ENCODE measurements at regions not wholly inside any gene's neighbourhood (a gene's known extent, or its start where the extent isn't known, plus 50 kb on each side); places are given as distances from the start of the nearest gene placed in this dataset.

DNA sequence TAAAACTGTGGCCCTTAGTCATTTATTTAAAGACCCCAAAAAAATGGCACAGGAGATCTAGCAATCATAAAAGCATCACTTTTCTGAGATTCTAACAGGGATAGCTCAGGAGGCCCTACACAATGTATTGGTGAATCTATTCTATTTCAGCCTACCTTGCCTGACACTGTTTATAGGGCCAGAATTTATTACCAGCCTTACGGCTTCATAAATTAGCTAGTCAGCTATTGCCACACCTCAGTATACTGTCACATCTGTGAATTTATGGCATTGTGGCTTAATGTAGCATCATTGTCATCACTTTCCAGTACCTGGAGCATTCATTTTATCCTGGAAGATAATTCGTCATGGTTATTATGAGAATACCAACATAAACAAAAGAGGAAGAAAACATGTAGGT, 121.2 kb upstream of the ERG start:
- no peak overlapping the region for H3K9ac ChIP-seq (ENCODE audit: low read length)
- H3K4me2 ChIP-seq (ENCODE audit: low read length), result no peak overlapping the region
- no peaks in the 10 kb centered on the region for H3K9me3 ChIP-seq (ENCODE audit: low read length)
- TF ChIP-seq TAF1 (IDR thresholded peaks at IDR 0.05; ENCODE audit: low read depth) (no peak), POLR2AphosphoS5 (IDR thresholded peaks at IDR 0.05) (no peak), EP300 (conservative IDR thresholded peaks at IDR 0.05; ENCODE audit: poor library complexity, severe bottlenecking) (no peak), EZH2 (IDR thresholded peaks at IDR 0.05; ENCODE audit: borderline replicate concordance, insufficient read depth, low read length, poor library complexity, severe bottlenecking) (no peak)
- H2AFZ ChIP-seq (ENCODE audit: low read depth, low read length), result no peak overlapping the region
- no peaks in the 10 kb centered on the region for H3K79me2 ChIP-seq (replicated peaks; ENCODE audit: insufficient read depth, low read length)
- no peaks in the 10 kb centered on the region for H3K27me3 ChIP-seq (ENCODE audit: insufficient read depth, low read depth, low read length)
- no peaks in the 10 kb centered on the region for H3F3A ChIP-seq (ENCODE audit: insufficient read depth, low read length, poor library complexity, severe bottlenecking)
- no peaks in the 10 kb centered on the region for H3K36me3 ChIP-seq (ENCODE audit: insufficient read depth, low read length)
- no peak overlapping the region for H3K4me3 ChIP-seq (ENCODE audit: low read length)
- H3K9me2 ChIP-seq (ENCODE audit: insufficient read depth, low read length), result no peaks in the 10 kb centered on the region
- no peak overlapping the region for H3K27ac ChIP-seq (ENCODE audit: low read length)
- no peaks in the 10 kb centered on the region for H4K20me1 ChIP-seq (ENCODE audit: insufficient read depth)

DNA sequence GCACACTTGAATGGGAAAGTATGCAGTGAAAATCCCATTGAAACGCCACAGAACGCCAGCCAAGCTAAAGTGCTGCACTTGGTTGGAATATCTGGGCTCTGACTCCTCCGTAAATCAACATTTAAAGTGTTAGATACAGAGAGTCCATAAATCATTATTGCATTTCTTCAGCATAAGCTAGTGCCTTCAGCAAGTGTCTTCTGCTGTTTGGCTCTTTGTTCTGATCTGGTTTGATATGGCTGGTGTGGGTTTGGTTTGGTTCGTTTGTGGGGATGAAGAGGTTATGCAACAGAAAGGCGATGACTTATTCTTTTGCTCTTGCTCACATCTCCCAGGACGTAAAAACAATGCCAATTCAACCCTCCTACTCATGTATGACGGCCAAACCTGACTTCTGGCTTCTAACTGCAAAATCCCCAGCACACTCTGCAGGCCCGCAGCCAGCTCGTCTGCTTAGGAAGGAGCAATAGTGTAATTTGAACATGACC, 121.8 kb upstream of the ERG start:
- no peaks in the 10 kb centered on the region for H3K9me3 ChIP-seq (ENCODE audit: low read length)

More for the DNA sequence above, 121.8 kb upstream of the ERG start:
- Histone ChIP-seq H3K36me3 (ENCODE audit: insufficient read depth, low read length) (no peaks in the 10 kb centered on the region), H3F3A (ENCODE audit: insufficient read depth, low read length, poor library complexity, severe bottlenecking) (no peaks in the 10 kb centered on the region), H3K79me2 (replicated peaks; ENCODE audit: insufficient read depth, low read length) (no peaks in the 10 kb centered on the region), H3K9ac (ENCODE audit: low read length) (no peak overlapping the region), H3K9me2 (ENCODE audit: insufficient read depth, low read length) (no peaks in the 10 kb centered on the region), H3K27me3 (ENCODE audit: insufficient read depth, low read depth, low read length) (no peaks in the 10 kb centered on the region), H3K4me3 (ENCODE audit: low read length) (no peak overlapping the region), H2AFZ (ENCODE audit: low read depth, low read length) (no peak overlapping the region), H3K4me2 (ENCODE audit: low read length) (no peak overlapping the region), H3K27ac (ENCODE audit: low read length) (no peak overlapping the region), H4K20me1 (ENCODE audit: insufficient read depth) (no peaks in the 10 kb centered on the region)
- TF ChIP-seq, protein P1, sequence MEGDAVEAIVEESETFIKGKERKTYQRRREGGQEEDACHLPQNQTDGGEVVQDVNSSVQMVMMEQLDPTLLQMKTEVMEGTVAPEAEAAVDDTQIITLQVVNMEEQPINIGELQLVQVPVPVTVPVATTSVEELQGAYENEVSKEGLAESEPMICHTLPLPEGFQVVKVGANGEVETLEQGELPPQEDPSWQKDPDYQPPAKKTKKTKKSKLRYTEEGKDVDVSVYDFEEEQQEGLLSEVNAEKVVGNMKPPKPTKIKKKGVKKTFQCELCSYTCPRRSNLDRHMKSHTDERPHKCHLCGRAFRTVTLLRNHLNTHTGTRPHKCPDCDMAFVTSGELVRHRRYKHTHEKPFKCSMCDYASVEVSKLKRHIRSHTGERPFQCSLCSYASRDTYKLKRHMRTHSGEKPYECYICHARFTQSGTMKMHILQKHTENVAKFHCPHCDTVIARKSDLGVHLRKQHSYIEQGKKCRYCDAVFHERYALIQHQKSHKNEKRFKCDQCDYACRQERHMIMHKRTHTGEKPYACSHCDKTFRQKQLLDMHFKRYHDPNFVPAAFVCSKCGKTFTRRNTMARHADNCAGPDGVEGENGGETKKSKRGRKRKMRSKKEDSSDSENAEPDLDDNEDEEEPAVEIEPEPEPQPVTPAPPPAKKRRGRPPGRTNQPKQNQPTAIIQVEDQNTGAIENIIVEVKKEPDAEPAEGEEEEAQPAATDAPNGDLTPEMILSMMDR (IDR thresholded peaks at IDR 0.05; ENCODE audit: poor library complexity, severe bottlenecking), result no peak
- TF ChIP-seq TAF1 (IDR thresholded peaks at IDR 0.05; ENCODE audit: low read depth) (no peak), SMC3 (conservative IDR thresholded peaks at IDR 0.05; ENCODE audit: poor library complexity) (no peak), EP300 (conservative IDR thresholded peaks at IDR 0.05; ENCODE audit: poor library complexity, severe bottlenecking) (no peak), RAD21 (conservative IDR thresholded peaks at IDR 0.05) (no peak), MXI1 (conservative IDR thresholded peaks at IDR 0.05; ENCODE audit: poor library complexity, severe bottlenecking) (no peak), POLR2AphosphoS5 (IDR thresholded peaks at IDR 0.05) (no peak), EZH2 (IDR thresholded peaks at IDR 0.05; ENCODE audit: borderline replicate concordance, insufficient read depth, low read length, poor library complexity, severe bottlenecking) (no peak)
- TF ChIP-seq, protein P2, sequence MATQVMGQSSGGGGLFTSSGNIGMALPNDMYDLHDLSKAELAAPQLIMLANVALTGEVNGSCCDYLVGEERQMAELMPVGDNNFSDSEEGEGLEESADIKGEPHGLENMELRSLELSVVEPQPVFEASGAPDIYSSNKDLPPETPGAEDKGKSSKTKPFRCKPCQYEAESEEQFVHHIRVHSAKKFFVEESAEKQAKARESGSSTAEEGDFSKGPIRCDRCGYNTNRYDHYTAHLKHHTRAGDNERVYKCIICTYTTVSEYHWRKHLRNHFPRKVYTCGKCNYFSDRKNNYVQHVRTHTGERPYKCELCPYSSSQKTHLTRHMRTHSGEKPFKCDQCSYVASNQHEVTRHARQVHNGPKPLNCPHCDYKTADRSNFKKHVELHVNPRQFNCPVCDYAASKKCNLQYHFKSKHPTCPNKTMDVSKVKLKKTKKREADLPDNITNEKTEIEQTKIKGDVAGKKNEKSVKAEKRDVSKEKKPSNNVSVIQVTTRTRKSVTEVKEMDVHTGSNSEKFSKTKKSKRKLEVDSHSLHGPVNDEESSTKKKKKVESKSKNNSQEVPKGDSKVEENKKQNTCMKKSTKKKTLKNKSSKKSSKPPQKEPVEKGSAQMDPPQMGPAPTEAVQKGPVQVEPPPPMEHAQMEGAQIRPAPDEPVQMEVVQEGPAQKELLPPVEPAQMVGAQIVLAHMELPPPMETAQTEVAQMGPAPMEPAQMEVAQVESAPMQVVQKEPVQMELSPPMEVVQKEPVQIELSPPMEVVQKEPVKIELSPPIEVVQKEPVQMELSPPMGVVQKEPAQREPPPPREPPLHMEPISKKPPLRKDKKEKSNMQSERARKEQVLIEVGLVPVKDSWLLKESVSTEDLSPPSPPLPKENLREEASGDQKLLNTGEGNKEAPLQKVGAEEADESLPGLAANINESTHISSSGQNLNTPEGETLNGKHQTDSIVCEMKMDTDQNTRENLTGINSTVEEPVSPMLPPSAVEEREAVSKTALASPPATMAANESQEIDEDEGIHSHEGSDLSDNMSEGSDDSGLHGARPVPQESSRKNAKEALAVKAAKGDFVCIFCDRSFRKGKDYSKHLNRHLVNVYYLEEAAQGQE (IDR thresholded peaks at IDR 0.05; ENCODE audit: borderline replicate concordance), result no peak

Measured in neural cell (in vitro differentiated cells).